WTC11 (cell line): ENCODE measurements at regions not wholly inside any gene's neighbourhood (a gene's known extent, or its start where the extent isn't known, plus 50 kb on each side); places are given as distances from the start of the nearest gene placed in this dataset.

Experiments
- CBFB ChIP-seq: sonication (generic); formaldehyde crosslinking; IDR thresholded peaks from 2 replicates; pipeline ENCODE4 v1.8.1; 2022; ENCODE audit warnings: mild to moderate bottlenecking, low read depth, missing genetic modification reagents
- CTCF ChIP-seq: fragments of 200-600 bp; IDR thresholded peaks from 2 replicates; pipeline ENCODE4 v1.8.0; 2022; ENCODE audit warnings: antibody characterized with exemption
- E2F1 ChIP-seq: sonication (generic); formaldehyde crosslinking; IDR thresholded peaks from 2 replicates; pipeline ENCODE4 v1.8.0; 2022; ENCODE audit warnings: mild to moderate bottlenecking, missing genetic modification reagents
- IRF2 ChIP-seq: sonication (generic); formaldehyde crosslinking; IDR thresholded peaks from 2 replicates; pipeline ENCODE4 v1.8.0; 2022; ENCODE audit warnings: low read depth, missing genetic modification reagents, borderline replicate concordance
- JAZF1 ChIP-seq: fragments of 250-450 bp; sonication (Bioruptor Pico); IDR thresholded peaks from 2 replicates; pipeline ENCODE4 v1.9.0; 2021; ENCODE audit warnings: moderate library complexity, mild to moderate bottlenecking, inconsistent platforms
- MYBL2 ChIP-seq: sonication (generic); formaldehyde crosslinking; IDR thresholded peaks from 2 replicates; pipeline ENCODE4 v1.8.1; 2023; ENCODE audit warnings: mild to moderate bottlenecking, moderate library complexity, missing genetic modification reagents
- NFYB ChIP-seq: sonication (generic); formaldehyde crosslinking; conservative IDR thresholded peaks from 2 replicates; pipeline ENCODE4 v1.8.0; 2022; ENCODE audit warnings: low read depth, missing genetic modification reagents
- PRRX2 ChIP-seq: fragments of 250-450 bp; sonication (Bioruptor Pico); IDR thresholded peaks from 2 replicates; pipeline ENCODE4 v1.8.0; 2021; ENCODE audit warnings: mild to moderate bottlenecking
- TEAD1 ChIP-seq: sonication (generic); formaldehyde crosslinking; IDR thresholded peaks from 2 replicates; pipeline ENCODE4 v1.8.0; 2022; ENCODE audit warnings: mild to moderate bottlenecking, missing genetic modification reagents
- TEAD4 ChIP-seq: sonication (generic); formaldehyde crosslinking; IDR thresholded peaks from 2 replicates; pipeline ENCODE4 v1.8.0; 2022; ENCODE audit warnings: mild to moderate bottlenecking, missing genetic modification reagents
- TP53 ChIP-seq: sonication (generic); formaldehyde crosslinking; IDR thresholded peaks from 2 replicates; pipeline ENCODE4 v1.8.1; 2023; ENCODE audit warnings: mild to moderate bottlenecking, missing genetic modification reagents
- USF2 ChIP-seq: sonication (generic); formaldehyde crosslinking; IDR thresholded peaks from 2 replicates; pipeline ENCODE4 v1.8.1; 2023; ENCODE audit warnings: mild to moderate bottlenecking, missing genetic modification reagents, moderate library complexity
- ZBTB21 ChIP-seq: sonication (generic); formaldehyde crosslinking; IDR thresholded peaks from 2 replicates; pipeline ENCODE4 v1.8.1; 2023; ENCODE audit warnings: mild to moderate bottlenecking, missing genetic modification reagents, borderline replicate concordance
- TF ChIP-seq, protein P1 (sequence below): sonication (generic); formaldehyde crosslinking; IDR thresholded peaks from 2 replicates; pipeline ENCODE4 v1.8.1; 2022; ENCODE audit warnings: low read depth, missing genetic modification reagents, borderline replicate concordance
- TF ChIP-seq, protein P2 (sequence below): sonication (generic); formaldehyde crosslinking; IDR thresholded peaks from 2 replicates; pipeline ENCODE4 v1.8.0; 2023; ENCODE audit warnings: missing genetic modification reagents, mild to moderate bottlenecking, borderline replicate concordance
- TF ChIP-seq, protein P3 (sequence below): fragments of 250-450 bp; sonication (Bioruptor Pico); IDR thresholded peaks from 2 replicates; pipeline ENCODE4 v1.9.0; 2021; ENCODE audit warnings: mild to moderate bottlenecking, borderline replicate concordance
- TF ChIP-seq, protein P4 (sequence below): sonication (generic); formaldehyde crosslinking; IDR thresholded peaks from 2 replicates; pipeline ENCODE4 v1.8.1; 2022; ENCODE audit warnings: low read depth, mild to moderate bottlenecking, moderate library complexity, missing genetic modification reagents, borderline replicate concordance
- TF ChIP-seq, protein P5 (sequence below): fragments of 250-450 bp; sonication (Bioruptor Pico); IDR thresholded peaks from 2 replicates; pipeline ENCODE4 v1.9.0; 2021; ENCODE audit warnings: mild to moderate bottlenecking

- TF ChIP-seq USF2, result no peak
- no peak for TF ChIP-seq NFYB
- TF ChIP-seq, protein P1, sequence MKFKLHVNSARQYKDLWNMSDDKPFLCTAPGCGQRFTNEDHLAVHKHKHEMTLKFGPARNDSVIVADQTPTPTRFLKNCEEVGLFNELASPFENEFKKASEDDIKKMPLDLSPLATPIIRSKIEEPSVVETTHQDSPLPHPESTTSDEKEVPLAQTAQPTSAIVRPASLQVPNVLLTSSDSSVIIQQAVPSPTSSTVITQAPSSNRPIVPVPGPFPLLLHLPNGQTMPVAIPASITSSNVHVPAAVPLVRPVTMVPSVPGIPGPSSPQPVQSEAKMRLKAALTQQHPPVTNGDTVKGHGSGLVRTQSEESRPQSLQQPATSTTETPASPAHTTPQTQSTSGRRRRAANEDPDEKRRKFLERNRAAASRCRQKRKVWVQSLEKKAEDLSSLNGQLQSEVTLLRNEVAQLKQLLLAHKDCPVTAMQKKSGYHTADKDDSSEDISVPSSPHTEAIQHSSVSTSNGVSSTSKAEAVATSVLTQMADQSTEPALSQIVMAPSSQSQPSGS (CRISPR knock-in tag), result no peak
- TF ChIP-seq TEAD1, result peak; percentile 98
- TF ChIP-seq TP53 (CRISPR knock-in tag), result no peak
- no peak for TF ChIP-seq JAZF1 (CRISPR knock-in tag)
- no peak for TF ChIP-seq MYBL2 (CRISPR knock-in tag)
- peak; percentile 93 for TF ChIP-seq ZBTB21 (CRISPR knock-in tag)
- TF ChIP-seq, protein P2, sequence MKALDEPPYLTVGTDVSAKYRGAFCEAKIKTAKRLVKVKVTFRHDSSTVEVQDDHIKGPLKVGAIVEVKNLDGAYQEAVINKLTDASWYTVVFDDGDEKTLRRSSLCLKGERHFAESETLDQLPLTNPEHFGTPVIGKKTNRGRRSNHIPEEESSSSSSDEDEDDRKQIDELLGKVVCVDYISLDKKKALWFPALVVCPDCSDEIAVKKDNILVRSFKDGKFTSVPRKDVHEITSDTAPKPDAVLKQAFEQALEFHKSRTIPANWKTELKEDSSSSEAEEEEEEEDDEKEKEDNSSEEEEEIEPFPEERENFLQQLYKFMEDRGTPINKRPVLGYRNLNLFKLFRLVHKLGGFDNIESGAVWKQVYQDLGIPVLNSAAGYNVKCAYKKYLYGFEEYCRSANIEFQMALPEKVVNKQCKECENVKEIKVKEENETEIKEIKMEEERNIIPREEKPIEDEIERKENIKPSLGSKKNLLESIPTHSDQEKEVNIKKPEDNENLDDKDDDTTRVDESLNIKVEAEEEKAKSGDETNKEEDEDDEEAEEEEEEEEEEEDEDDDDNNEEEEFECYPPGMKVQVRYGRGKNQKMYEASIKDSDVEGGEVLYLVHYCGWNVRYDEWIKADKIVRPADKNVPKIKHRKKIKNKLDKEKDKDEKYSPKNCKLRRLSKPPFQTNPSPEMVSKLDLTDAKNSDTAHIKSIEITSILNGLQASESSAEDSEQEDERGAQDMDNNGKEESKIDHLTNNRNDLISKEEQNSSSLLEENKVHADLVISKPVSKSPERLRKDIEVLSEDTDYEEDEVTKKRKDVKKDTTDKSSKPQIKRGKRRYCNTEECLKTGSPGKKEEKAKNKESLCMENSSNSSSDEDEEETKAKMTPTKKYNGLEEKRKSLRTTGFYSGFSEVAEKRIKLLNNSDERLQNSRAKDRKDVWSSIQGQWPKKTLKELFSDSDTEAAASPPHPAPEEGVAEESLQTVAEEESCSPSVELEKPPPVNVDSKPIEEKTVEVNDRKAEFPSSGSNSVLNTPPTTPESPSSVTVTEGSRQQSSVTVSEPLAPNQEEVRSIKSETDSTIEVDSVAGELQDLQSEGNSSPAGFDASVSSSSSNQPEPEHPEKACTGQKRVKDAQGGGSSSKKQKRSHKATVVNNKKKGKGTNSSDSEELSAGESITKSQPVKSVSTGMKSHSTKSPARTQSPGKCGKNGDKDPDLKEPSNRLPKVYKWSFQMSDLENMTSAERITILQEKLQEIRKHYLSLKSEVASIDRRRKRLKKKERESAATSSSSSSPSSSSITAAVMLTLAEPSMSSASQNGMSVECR (CRISPR knock-in tag), result no peak
- TF ChIP-seq, protein P3, sequence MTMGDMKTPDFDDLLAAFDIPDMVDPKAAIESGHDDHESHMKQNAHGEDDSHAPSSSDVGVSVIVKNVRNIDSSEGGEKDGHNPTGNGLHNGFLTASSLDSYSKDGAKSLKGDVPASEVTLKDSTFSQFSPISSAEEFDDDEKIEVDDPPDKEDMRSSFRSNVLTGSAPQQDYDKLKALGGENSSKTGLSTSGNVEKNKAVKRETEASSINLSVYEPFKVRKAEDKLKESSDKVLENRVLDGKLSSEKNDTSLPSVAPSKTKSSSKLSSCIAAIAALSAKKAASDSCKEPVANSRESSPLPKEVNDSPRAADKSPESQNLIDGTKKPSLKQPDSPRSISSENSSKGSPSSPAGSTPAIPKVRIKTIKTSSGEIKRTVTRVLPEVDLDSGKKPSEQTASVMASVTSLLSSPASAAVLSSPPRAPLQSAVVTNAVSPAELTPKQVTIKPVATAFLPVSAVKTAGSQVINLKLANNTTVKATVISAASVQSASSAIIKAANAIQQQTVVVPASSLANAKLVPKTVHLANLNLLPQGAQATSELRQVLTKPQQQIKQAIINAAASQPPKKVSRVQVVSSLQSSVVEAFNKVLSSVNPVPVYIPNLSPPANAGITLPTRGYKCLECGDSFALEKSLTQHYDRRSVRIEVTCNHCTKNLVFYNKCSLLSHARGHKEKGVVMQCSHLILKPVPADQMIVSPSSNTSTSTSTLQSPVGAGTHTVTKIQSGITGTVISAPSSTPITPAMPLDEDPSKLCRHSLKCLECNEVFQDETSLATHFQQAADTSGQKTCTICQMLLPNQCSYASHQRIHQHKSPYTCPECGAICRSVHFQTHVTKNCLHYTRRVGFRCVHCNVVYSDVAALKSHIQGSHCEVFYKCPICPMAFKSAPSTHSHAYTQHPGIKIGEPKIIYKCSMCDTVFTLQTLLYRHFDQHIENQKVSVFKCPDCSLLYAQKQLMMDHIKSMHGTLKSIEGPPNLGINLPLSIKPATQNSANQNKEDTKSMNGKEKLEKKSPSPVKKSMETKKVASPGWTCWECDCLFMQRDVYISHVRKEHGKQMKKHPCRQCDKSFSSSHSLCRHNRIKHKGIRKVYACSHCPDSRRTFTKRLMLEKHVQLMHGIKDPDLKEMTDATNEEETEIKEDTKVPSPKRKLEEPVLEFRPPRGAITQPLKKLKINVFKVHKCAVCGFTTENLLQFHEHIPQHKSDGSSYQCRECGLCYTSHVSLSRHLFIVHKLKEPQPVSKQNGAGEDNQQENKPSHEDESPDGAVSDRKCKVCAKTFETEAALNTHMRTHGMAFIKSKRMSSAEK (CRISPR knock-in tag), result no peak
- 0 out of 2 replicates have a peak, but pooled peaks have one; percentile 20 for TF ChIP-seq E2F1 (CRISPR knock-in tag)
- TF ChIP-seq TEAD4 (CRISPR knock-in tag), result peak; percentile 84
- TF ChIP-seq PRRX2 (CRISPR knock-in tag), result no peak
- no peak for TF ChIP-seq IRF2 (CRISPR knock-in tag)
- TF ChIP-seq CBFB (CRISPR knock-in tag), result no peak
- TF ChIP-seq, protein P4, sequence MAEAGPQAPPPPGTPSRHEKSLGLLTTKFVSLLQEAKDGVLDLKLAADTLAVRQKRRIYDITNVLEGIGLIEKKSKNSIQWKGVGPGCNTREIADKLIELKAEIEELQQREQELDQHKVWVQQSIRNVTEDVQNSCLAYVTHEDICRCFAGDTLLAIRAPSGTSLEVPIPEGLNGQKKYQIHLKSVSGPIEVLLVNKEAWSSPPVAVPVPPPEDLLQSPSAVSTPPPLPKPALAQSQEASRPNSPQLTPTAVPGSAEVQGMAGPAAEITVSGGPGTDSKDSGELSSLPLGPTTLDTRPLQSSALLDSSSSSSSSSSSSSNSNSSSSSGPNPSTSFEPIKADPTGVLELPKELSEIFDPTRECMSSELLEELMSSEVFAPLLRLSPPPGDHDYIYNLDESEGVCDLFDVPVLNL (CRISPR knock-in tag), result no peak
- no peak for TF ChIP-seq CTCF
- TF ChIP-seq, protein P5, sequence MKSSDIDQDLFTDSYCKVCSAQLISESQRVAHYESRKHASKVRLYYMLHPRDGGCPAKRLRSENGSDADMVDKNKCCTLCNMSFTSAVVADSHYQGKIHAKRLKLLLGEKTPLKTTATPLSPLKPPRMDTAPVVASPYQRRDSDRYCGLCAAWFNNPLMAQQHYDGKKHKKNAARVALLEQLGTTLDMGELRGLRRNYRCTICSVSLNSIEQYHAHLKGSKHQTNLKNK (CRISPR knock-in tag), result no peak
- TF ChIP-seq, all 79 proteins: peak for 22
Measured at GRCh38 chr1:43008115-43009060, 49.7 kb upstream of the SLC2A1 start (continued).
